ENCODE measurements at regions not wholly inside any gene's neighbourhood (a gene's known extent, or its start where the extent isn't known, plus 50 kb on each side); places are given as distances from the start of the nearest gene placed in this dataset.

- TF ChIP-seq CTCF (IDR thresholded peaks at IDR 0.05; ENCODE audit: low read length) (no peak), EZH2 (optimal IDR thresholded peaks at IDR 0.05; ENCODE audit: low read depth, low read length) (no peak), EZH2phosphoT487 (IDR thresholded peaks at IDR 0.05; ENCODE audit: low read length) (no peak)
These were observed 219.9 kb upstream of the UBASH3B start for GRCh38 chr11:122435540-122436187.
